Muscle layer of duodenum (tissue), 2 donors: ENCODE measurements at regions not wholly inside any gene's neighbourhood (a gene's known extent, or its start where the extent isn't known, plus 50 kb on each side); places are given as distances from the start of the nearest gene placed in this dataset.

Experiments
- H3K27ac ChIP-seq: one replicate; pipeline ENCODE4 v1.7.0; 2013; ENCODE audit warnings: mild to moderate bottlenecking, low read length
- H3K27me3 ChIP-seq: one replicate; pipeline ENCODE4 v1.7.0; 2013; ENCODE audit warnings: low read depth, mild to moderate bottlenecking, control low read depth, low read length
- H3K36me3 ChIP-seq, 2 donors: one replicate each; pipeline ENCODE4 v1.7.0; 2013; ENCODE audit warnings: low read length in 2 of 2, control low read depth in 1 of 2, mild to moderate bottlenecking in 1 of 2; ENCODE audit not compliant: insufficient read depth in 2 of 2, control insufficient read depth in 1 of 2
- H3K4me1 ChIP-seq, 2 donors: one replicate each; pipeline ENCODE4 v1.7.0; 2013; ENCODE audit warnings: low read length in 2 of 2, mild to moderate bottlenecking in 2 of 2, control low read depth in 1 of 2, moderate library complexity in 1 of 2; ENCODE audit not compliant: insufficient read depth in 2 of 2, control insufficient read depth in 1 of 2
- H3K4me3 ChIP-seq, 2 donors: one replicate each; pipeline ENCODE4 v1.7.0; 2013; ENCODE audit warnings: low read length in 2 of 2, low read depth in 1 of 2, mild to moderate bottlenecking in 1 of 2
- H3K9me3 ChIP-seq, 2 donors: one replicate each; pipeline ENCODE4 v1.7.0; 2013; ENCODE audit warnings: low read length in 2 of 2, control low read depth in 1 of 2, mild to moderate bottlenecking in 1 of 2; ENCODE audit not compliant: control insufficient read depth in 1 of 2
- donor health status: healthy.

GRCh38 chr9:99401680-99402504 is 179.8 kb downstream of the SEC61B start:
- Histone ChIP-seq H3K9me3 (no peaks in the 10 kb centered on the region), H3K36me3 (no peaks in the 10 kb centered on the region), H3K27me3 (no peaks in the 10 kb centered on the region), H3K27ac (no peak overlapping the region), H3K4me1 (no peaks in the 10 kb centered on the region), H3K4me3 (no peak overlapping the region)

GRCh38 chr9:99403371-99403770 is 181.3 kb downstream of the SEC61B start:
- no peak overlapping the region for H3K4me3 ChIP-seq
- H3K4me1 ChIP-seq, result no peaks in the 10 kb centered on the region
- H3K36me3 ChIP-seq, result no peaks in the 10 kb centered on the region
- no peaks in the 10 kb centered on the region for H3K27me3 ChIP-seq
- no peaks in the 10 kb centered on the region for H3K9me3 ChIP-seq
- H3K27ac ChIP-seq, result no peak overlapping the region

- Histone ChIP-seq H3K27ac (no peak overlapping the region), H3K36me3 (no peaks in the 10 kb centered on the region), H3K9me3 (no peaks in the 10 kb centered on the region), H3K4me1 (no peaks in the 10 kb centered on the region), H3K27me3 (no peaks in the 10 kb centered on the region), H3K4me3 (no peak overlapping the region)
These were observed 183.3 kb downstream of the SEC61B start for GRCh38 chr9:99405359-99405758.

GRCh38 chr9:99406939-99407338 is 184.9 kb downstream of the SEC61B start:
- Histone ChIP-seq H3K4me3 (no peak overlapping the region), H3K4me1 (no peaks in the 10 kb centered on the region), H3K27me3 (no peaks in the 10 kb centered on the region), H3K27ac (no peak overlapping the region), H3K9me3 (no peaks in the 10 kb centered on the region), H3K36me3 (no peaks in the 10 kb centered on the region)

GRCh38 chr9:99411068-99411467 is 189.0 kb downstream of the SEC61B start:
- H3K4me1 ChIP-seq, result no peaks in the 10 kb centered on the region
- H3K27ac ChIP-seq, result no peak overlapping the region
- no peaks in the 10 kb centered on the region for H3K9me3 ChIP-seq
- no peaks in the 10 kb centered on the region for H3K27me3 ChIP-seq
- H3K36me3 ChIP-seq, result no peaks in the 10 kb centered on the region
- no peak overlapping the region for H3K4me3 ChIP-seq

GRCh38 chr9:99411479-99412115 is 189.5 kb downstream of the SEC61B start:
- H3K9me3 ChIP-seq, result no peaks in the 10 kb centered on the region
- no peaks in the 10 kb centered on the region for H3K4me1 ChIP-seq
- H3K27ac ChIP-seq, result no peak overlapping the region
- no peaks in the 10 kb centered on the region for H3K27me3 ChIP-seq
- no peak overlapping the region for H3K4me3 ChIP-seq
- no peaks in the 10 kb centered on the region for H3K36me3 ChIP-seq

GRCh38 chr9:99412606-99413005 is 190.5 kb downstream of the SEC61B start:
- Histone ChIP-seq H3K27ac (no peak overlapping the region), H3K9me3 (no peaks in the 10 kb centered on the region), H3K36me3 (no peaks in the 10 kb centered on the region), H3K4me3 (no peak overlapping the region), H3K4me1 (no peaks in the 10 kb centered on the region), H3K27me3 (no peaks in the 10 kb centered on the region)

GRCh38 chr9:99414321-99414720 is 192.2 kb downstream of the SEC61B start:
- no peak overlapping the region for H3K4me3 ChIP-seq
- H3K27me3 ChIP-seq, result no peaks in the 10 kb centered on the region
- H3K4me1 ChIP-seq, result no peaks in the 10 kb centered on the region
- H3K36me3 ChIP-seq, result no peaks in the 10 kb centered on the region
- no peak overlapping the region for H3K27ac ChIP-seq
- no peaks in the 10 kb centered on the region for H3K9me3 ChIP-seq

- Histone ChIP-seq H3K4me1 (no peaks in the 10 kb centered on the region), H3K36me3 (no peaks in the 10 kb centered on the region), H3K27ac (no peak overlapping the region), H3K4me3 (no peak overlapping the region), H3K27me3 (no peaks in the 10 kb centered on the region), H3K9me3 (no peaks in the 10 kb centered on the region)
These were observed 193.5 kb downstream of the SEC61B start for GRCh38 chr9:99415606-99416005.

GRCh38 chr9:99416007-99416406 is 193.9 kb downstream of the SEC61B start:
- H3K36me3 ChIP-seq, result no peaks in the 10 kb centered on the region
- no peaks in the 10 kb centered on the region for H3K4me1 ChIP-seq
- no peak overlapping the region for H3K4me3 ChIP-seq
- H3K27ac ChIP-seq, result no peak overlapping the region
- no peaks in the 10 kb centered on the region for H3K9me3 ChIP-seq
- no peaks in the 10 kb centered on the region for H3K27me3 ChIP-seq

- H3K27ac ChIP-seq, result no peak overlapping the region
- H3K9me3 ChIP-seq, result no peaks in the 10 kb centered on the region
- no peak overlapping the region for H3K4me3 ChIP-seq
- H3K4me1 ChIP-seq, result no peaks in the 10 kb centered on the region
- H3K36me3 ChIP-seq, result no peaks in the 10 kb centered on the region
- H3K27me3 ChIP-seq, result no peaks in the 10 kb centered on the region
These were observed 197.0 kb downstream of the SEC61B start for GRCh38 chr9:99419070-99419469.
